GM19351 (cell line): ENCODE measurements at regions not wholly inside any gene's neighbourhood (a gene's known extent, or its start where the extent isn't known, plus 50 kb on each side); places are given as distances from the start of the nearest gene placed in this dataset.

Source experiments
- ATAC-seq: cut with Tn5 transposase; IDR thresholded peaks from one replicate; pipeline ENCODE4 v1.9.1; 2021; ENCODE audit warnings: mild to moderate bottlenecking, moderate library complexity; ENCODE audit not compliant: unreplicated experiment

DNA sequence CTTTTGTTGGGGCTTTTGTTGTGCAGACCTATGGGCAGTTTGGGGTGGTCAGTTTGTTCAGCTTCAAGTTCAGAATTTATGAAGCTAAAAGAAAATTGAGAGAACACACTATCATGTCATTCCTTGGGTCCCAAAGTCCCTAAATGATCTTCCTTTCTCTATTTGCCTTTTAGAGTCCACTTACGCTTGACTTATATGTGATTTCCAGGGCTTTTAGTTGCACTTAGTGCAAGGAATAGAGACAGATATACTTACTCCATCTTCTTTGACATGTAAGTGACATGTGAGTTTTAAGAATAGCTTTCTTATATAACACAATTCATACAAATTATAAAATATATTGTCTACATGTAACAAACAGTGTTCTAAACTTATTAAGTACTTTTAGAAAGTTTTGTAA is 660.1 kb upstream of the SLITRK1 start:
- ATAC-seq: no peak

GRCh38 chr13:84536906-84537305 is 654.6 kb upstream of the SLITRK1 start:
- ATAC-seq: no peak

DNA sequence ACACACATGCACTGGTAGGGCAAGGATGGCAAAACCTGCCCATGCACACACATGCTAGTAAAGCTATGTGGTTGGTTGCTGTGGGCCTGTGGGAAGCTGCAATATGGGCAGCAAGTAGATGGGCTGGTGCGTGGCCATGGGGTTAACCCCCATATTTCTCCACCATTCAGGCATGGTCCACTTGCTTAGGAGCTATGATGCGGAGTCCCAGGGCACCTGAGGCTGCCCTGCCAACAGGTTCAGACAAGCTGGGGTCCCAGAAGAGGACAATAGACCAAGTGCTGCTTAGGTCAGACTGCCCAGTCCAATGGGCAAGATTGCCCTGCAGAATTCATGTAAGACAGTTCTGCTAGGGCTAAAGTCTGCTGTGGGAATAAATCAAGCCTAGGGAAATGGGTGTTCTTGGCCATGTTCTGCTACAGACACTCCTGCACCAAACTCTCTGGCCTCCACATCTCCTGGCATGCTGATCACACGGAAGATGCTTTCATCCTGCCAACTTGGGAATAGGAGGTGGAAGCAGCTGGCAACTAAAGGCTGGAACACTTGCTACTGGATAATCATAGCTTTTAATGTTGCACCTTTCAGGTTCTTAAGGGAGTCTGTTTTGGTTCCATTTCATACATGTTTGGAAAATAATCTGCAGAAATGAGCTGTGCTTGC is 646.3 kb upstream of the SLITRK1 start:
- no peak for ATAC-seq

GRCh38 chr13:84525865-84526264 is 643.6 kb upstream of the SLITRK1 start:
- ATAC-seq: no peak

- ATAC-seq: no peak
Observed at GRCh38 chr13:84524586-84524985, 642.3 kb upstream of the SLITRK1 start.

- ATAC-seq: no peak
Observed at GRCh38 chr13:84500016-84500415, 617.7 kb upstream of the SLITRK1 start.

- no peak for ATAC-seq
Observed at GRCh38 chr13:84497613-84498012, 615.3 kb upstream of the SLITRK1 start.

DNA sequence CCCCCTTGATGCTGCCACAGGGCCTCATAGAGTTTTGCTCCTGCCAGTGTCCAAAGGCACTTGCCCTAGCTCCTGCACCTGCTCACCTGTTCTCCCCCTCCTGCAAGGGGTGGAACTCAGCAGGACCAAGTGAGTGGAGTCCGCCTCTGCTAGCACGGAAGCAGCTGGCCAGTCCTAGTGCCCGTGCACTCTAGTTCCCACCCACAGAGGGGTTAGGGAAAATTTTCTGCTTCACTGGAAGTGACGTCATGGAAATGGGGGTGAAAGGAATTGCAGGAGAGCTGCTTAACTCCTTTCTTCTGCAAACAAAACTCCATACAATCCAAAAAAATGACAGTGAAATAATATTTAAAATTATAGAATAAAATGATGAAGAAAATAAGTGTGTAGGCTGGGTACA is 609.7 kb upstream of the SLITRK1 start:
- no peak for ATAC-seq

DNA sequence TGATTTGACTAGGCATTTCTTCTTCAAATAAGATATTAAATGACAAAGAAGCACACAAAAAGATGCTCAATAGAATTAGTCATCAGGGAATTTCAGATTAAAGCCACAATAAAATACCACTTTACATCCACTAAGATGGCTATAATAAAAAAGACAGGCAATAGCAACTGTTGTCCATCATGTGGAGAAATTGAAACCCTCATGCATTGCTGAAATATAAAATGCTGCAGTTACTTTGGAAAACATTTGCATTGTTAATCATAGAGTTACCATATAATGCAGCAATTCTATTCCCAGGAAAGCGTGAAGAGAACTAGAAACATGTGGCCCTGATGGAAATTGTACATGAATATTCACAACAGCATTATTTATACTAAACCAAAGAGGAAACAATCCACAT is 605.5 kb upstream of the SLITRK1 start:
- ATAC-seq: no peak

GRCh38 chr13:84481958-84482357 is 599.7 kb upstream of the SLITRK1 start:
- no peak for ATAC-seq

DNA sequence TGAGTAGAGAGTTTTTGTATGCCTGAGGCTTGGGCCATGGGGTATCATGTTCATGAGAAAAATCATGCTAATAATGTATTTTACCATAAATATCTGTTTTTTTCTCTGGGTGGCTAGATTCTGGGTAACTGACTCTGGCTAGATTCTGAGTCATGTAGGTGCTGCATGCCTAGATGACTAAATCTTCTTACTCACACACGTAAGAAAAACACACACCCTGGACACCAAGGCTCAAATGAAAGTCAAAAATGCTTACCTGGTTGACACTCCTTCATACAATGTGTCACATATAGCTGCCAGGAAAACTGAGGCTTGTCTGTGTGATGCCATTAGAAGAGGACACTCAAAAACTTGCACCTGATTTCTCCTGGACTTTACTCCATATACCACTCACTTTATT is 597.4 kb upstream of the SLITRK1 start:
- no peak for ATAC-seq

GRCh38 chr13:84470528-84470927 is 588.3 kb upstream of the SLITRK1 start:
- no peak for ATAC-seq

GRCh38 chr13:84466461-84466860 is 584.2 kb upstream of the SLITRK1 start:
- no peak for ATAC-seq

- no peak for ATAC-seq
Observed at GRCh38 chr13:84460989-84461388, 578.7 kb upstream of the SLITRK1 start.

DNA sequence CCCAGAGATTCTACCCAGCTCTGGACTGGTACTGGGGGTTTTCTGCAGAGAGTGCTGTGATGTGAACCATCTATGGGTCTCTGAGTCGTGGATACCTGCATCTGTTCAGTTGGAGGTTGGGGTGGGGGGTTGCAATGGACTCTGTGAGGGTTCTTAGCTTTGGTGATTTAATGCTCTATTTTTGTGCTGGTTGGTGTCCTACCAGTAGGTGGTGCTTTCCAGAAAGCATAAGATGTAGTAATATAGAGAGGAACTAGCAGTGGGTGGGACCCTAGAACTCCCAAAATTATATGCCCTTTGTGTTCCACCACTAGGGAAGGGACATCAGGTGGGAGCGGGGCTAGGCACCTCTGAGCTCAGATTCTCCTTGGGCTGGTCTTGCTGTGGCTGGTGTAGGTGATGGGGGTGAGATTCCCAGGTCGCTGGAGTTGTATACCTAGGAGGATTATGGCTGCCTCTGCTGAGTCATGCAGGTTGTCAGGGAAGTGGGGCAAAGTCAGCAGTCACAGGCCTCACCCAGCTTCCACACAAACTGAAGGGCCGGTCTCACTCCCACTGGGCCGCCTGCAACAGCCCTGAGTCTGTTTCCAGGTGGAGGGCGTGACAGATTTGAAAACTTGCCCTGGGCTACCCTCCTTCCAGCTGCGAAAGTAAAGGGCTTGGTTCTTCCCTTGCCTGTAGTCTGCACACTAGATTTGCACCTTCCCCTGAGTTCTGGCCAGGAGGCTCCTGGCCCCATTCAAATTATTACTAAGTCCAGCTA is 573.0 kb upstream of the SLITRK1 start:
- no peak for ATAC-seq

DNA sequence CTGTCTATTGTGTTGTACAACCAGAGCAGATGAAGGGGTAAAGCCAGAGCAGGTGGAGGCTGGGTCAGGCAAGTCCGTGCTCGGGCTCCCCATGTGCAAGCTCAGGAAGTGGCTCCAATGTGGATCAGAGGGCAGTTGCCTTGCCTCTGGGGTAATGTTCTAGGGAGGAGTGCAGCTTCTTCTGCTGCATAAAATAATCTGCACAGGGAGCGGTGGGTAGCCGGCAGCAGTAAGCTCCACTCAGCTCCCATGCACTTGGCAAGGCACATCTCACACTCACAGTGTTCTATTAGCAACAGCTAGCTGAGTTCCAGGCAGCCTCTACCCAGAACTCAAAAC is 565.3 kb upstream of the SLITRK1 start:
- ATAC-seq: no peak

GRCh38 chr13:84446972-84447639 is 564.8 kb upstream of the SLITRK1 start:
- no peak for ATAC-seq

GRCh38 chr13:84445776-84446175 is 563.5 kb upstream of the SLITRK1 start:
- ATAC-seq: no peak

- ATAC-seq: no peak
Observed at GRCh38 chr13:84443463-84443862, 561.2 kb upstream of the SLITRK1 start.

DNA sequence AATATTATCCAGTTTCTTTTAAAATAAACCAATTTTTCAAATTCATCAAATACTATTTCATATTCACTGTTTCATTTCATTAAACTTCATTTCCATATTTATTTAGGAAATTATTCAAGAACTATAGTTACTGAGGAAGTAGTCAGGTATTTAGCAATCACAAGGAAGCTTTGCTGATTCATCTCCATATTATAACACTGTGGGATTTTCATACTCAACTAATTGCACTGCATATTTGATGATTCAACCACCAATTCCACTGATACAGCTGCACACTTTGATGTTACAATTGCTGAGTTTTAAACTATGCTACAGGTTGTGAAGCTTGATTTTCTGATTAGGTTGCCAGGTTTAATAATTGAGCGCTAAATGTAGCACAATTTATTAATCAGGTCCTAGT is 556.8 kb upstream of the SLITRK1 start:
- ATAC-seq: no peak

DNA sequence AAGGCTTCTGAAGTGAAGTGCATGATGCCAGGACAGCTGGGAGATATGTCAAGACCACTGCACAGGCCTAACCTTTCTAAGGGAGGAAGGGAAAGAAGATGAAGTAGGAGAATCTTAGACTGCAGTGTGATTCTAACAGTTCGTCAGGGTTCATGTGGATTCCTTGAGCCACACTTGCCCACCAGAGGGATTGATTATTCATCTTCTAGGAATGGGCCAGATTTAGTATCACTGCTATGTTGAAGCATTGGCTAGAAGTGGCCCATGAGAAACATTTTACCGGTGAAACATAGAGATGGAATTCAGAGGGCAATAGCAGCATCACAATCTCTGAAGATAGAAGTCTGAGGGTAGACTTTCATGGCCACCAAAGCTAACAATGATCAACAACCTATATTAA is 550.8 kb upstream of the SLITRK1 start:
- ATAC-seq: no peak

GRCh38 chr13:84431646-84432045 is 549.4 kb upstream of the SLITRK1 start:
- no peak for ATAC-seq
